H1 (cell line): ENCODE measurements at regions not wholly inside any gene's neighbourhood (a gene's known extent, or its start where the extent isn't known, plus 50 kb on each side); places are given as distances from the start of the nearest gene placed in this dataset.

Experiments
- CTCF ChIA-PET: fragments of 300-600 bp; sonication (Branson Sonifier 250); formaldehyde crosslinking; loops from one replicate; lab custom pipeline; 2021; ENCODE audit not compliant: partially characterized antibody; lab: Charles Lee
- POLR2A ChIA-PET: fragments of 300-600 bp; sonication (Branson Sonifier 250); formaldehyde crosslinking; loops from one replicate; lab custom pipeline; 2021; ENCODE audit warnings: inconsistent platforms; ENCODE audit not compliant: partially characterized antibody; lab: Charles Lee
- DNase-seq, 2 experiments: peaks; one replicate each; pipeline versions ENCODE4 v3.0.0 to v3.0.0-alpha.2; 2010 to 2022; ENCODE audit warnings: low spot score in 2 of 2, low read depth in 1 of 2, mixed read lengths in 1 of 2
- FAIRE-seq: peaks from 2 replicates; lab custom pipeline; 2011; peaks lifted over from hg19 to GRCh38; lab: Jason Lieb, UNC
- H2AFZ ChIP-seq: 2 replicates; pipeline ENCODE4 v1.8.1; 2012; ENCODE audit warnings: low read length, inconsistent platforms
- H2AK5ac ChIP-seq: 2 replicates; pipeline ENCODE4 v1.6.1; 2013; ENCODE audit warnings: low read depth, low read length
- H2BK120ac ChIP-seq: replicated peaks from 2 replicates; pipeline ENCODE3; 2013; ENCODE audit warnings: low read depth, low read length, inconsistent platforms
- H2BK12ac ChIP-seq: 2 replicates; pipeline ENCODE4 v1.6.1; 2013; ENCODE audit warnings: low read depth, low read length
- H2BK15ac ChIP-seq: 2 replicates; pipeline ENCODE4 v1.6.1; 2013; ENCODE audit warnings: low read length
- H2BK20ac ChIP-seq: 2 replicates; pipeline ENCODE4 v1.6.1; 2013; ENCODE audit warnings: low read length
- H2BK5ac ChIP-seq: 2 replicates; pipeline ENCODE4 v1.6.1; 2013; ENCODE audit warnings: low read depth, low read length
- H3K14ac ChIP-seq: 2 replicates; pipeline ENCODE4 v1.6.1; 2013; ENCODE audit warnings: inconsistent platforms; ENCODE audit not compliant: insufficient read length
- H3K18ac ChIP-seq: 2 replicates; pipeline ENCODE4 v1.6.1; 2013; ENCODE audit warnings: low read length; ENCODE audit errors: extremely low read depth
- H3K23ac ChIP-seq: 2 replicates; pipeline ENCODE4 v1.6.1; 2013; ENCODE audit warnings: inconsistent platforms; ENCODE audit not compliant: insufficient read length
- H3K23me2 ChIP-seq: 2 replicates; pipeline ENCODE4 v1.6.1; 2013; ENCODE audit warnings: low read depth, low read length
- H3K27ac ChIP-seq: 2 replicates; pipeline ENCODE4 v1.6.1; 2011; ENCODE audit warnings: low read depth, low read length, inconsistent platforms
- H3K27me3 ChIP-seq, 4 experiments: replicated peaks in 1 of 4; 1 replicate in 1 of 4; 2 replicates in 3 of 4; pipeline versions ENCODE4 v1.6.1 to v1.8.1; 2011 to 2013; ENCODE audit warnings: low read length in 3 of 4, mild to moderate bottlenecking in 3 of 4, inconsistent platforms in 2 of 4, mixed read lengths in 2 of 4, moderate library complexity in 1 of 4; ENCODE audit not compliant: control insufficient read depth in 3 of 4, insufficient read depth in 3 of 4; ENCODE audit errors: extremely low read depth in 1 of 4
- H3K36me3 ChIP-seq, 4 experiments: 2 replicates each; pipeline versions ENCODE4 v1.6.1 to v1.8.1; 2011 to 2013; ENCODE audit warnings: mild to moderate bottlenecking in 4 of 4, low read length in 3 of 4, moderate library complexity in 2 of 4, control low read depth in 1 of 4, inconsistent platforms in 1 of 4; ENCODE audit not compliant: insufficient read depth in 4 of 4, control insufficient read depth in 2 of 4
- H3K4ac ChIP-seq: replicated peaks from 2 replicates; pipeline ENCODE3; 2013; ENCODE audit warnings: low read length, low read depth, mixed read lengths, inconsistent platforms; ENCODE audit not compliant: insufficient read length
- H3K4me1 ChIP-seq, 4 experiments: replicated peaks in 1 of 4; 1 replicate in 1 of 4; 2 replicates in 3 of 4; pipeline versions ENCODE4 v1.6.1 to v1.8.1; 2011 to 2013; ENCODE audit warnings: low read length in 3 of 4, inconsistent platforms in 2 of 4, mixed read lengths in 1 of 4; ENCODE audit not compliant: insufficient read depth in 4 of 4, control insufficient read depth in 3 of 4
- H3K4me2 ChIP-seq, 2 experiments: 2 replicates each; pipeline versions ENCODE4 v1.6.1 to v1.8.1; 2011 to 2013; ENCODE audit warnings: low read depth in 2 of 2, low read length in 2 of 2, control low read depth in 1 of 2, inconsistent platforms in 1 of 2, mild to moderate bottlenecking in 1 of 2; ENCODE audit not compliant: insufficient read depth in 1 of 2
- H3K4me3 ChIP-seq, 4 experiments: fragments of 200-600, 300-600 bp in 1 of 4; sonication (generic), shearing (Covaris generic), sonication (Bioruptor Twin) in 1 of 4; 2 replicates each; pipeline versions ENCODE4 v1.5.1 to v1.8.1; 2011 to 2016; ENCODE audit warnings: low read length in 4 of 4, low read depth in 3 of 4, control low read depth in 2 of 4, inconsistent platforms in 2 of 4, mild to moderate bottlenecking in 2 of 4, mixed read lengths in 1 of 4, moderate library complexity in 1 of 4; ENCODE audit not compliant: insufficient read depth in 2 of 4; ENCODE audit errors: extremely low read depth in 1 of 4
- H3K56ac ChIP-seq: replicated peaks from 2 replicates; pipeline ENCODE3; 2013; ENCODE audit warnings: low read depth, mild to moderate bottlenecking, mixed read lengths, low read length, inconsistent platforms; ENCODE audit not compliant: insufficient read length
- H3K79me1 ChIP-seq: 2 replicates; pipeline ENCODE4 v1.6.1; 2013; ENCODE audit warnings: low read depth, low read length, control low read depth
- H3K79me2 ChIP-seq, 2 experiments: 2 replicates each; pipeline versions ENCODE4 v1.6.1 to v1.8.1; 2012 to 2013; ENCODE audit warnings: low read length in 2 of 2, mild to moderate bottlenecking in 2 of 2, inconsistent platforms in 1 of 2; ENCODE audit not compliant: insufficient read depth in 2 of 2, control insufficient read depth in 1 of 2
- H3K9ac ChIP-seq, 4 experiments: replicated peaks in 1 of 4; 1 replicate in 1 of 4; 2 replicates in 3 of 4; pipeline versions ENCODE4 v1.6.1 to v1.8.1; 2011 to 2013; ENCODE audit warnings: low read depth in 3 of 4, low read length in 3 of 4, control low read depth in 2 of 4, mild to moderate bottlenecking in 2 of 4, moderate library complexity in 2 of 4, inconsistent platforms in 1 of 4; ENCODE audit errors: extremely low read depth in 1 of 4
- H3K9me3 ChIP-seq, 2 experiments: 2 replicates each; pipeline versions ENCODE4 v1.6.1 to v1.8.1; 2012 to 2013; ENCODE audit warnings: mild to moderate bottlenecking in 2 of 2, moderate library complexity in 2 of 2, control low read depth in 1 of 2, inconsistent platforms in 1 of 2, low read depth in 1 of 2, low read length in 1 of 2, mixed read lengths in 1 of 2; ENCODE audit not compliant: insufficient read depth in 2 of 2
- H4K20me1 ChIP-seq, 2 experiments: replicated peaks in 1 of 2; 2 replicates each; pipeline versions ENCODE3 to v1.8.1; 2011 to 2013; ENCODE audit warnings: inconsistent platforms in 2 of 2, low read length in 2 of 2, mild to moderate bottlenecking in 1 of 2; ENCODE audit not compliant: insufficient read depth in 2 of 2, control insufficient read depth in 1 of 2
- H4K5ac ChIP-seq: 2 replicates; pipeline ENCODE4 v1.6.1; 2013; ENCODE audit warnings: low read length, low read depth, mixed read lengths, inconsistent platforms; ENCODE audit not compliant: insufficient read length
- H4K8ac ChIP-seq: 2 replicates; pipeline ENCODE4 v1.8.0; 2013; ENCODE audit warnings: mild to moderate bottlenecking, moderate library complexity, low read length, inconsistent platforms; ENCODE audit not compliant: insufficient read depth; ENCODE audit errors: extremely low read depth
- H4K91ac ChIP-seq: replicated peaks from 2 replicates; pipeline ENCODE3; 2013; ENCODE audit warnings: low read length, mixed read lengths, inconsistent platforms; ENCODE audit not compliant: insufficient read length
- BCL11A ChIP-seq, 2 experiments: IDR thresholded peaks; one replicate each; pipeline ENCODE4 v1.6.1; 2011; ENCODE audit warnings: low read depth in 2 of 2, low read length in 2 of 2, mild to moderate bottlenecking in 2 of 2
- CTBP2 ChIP-seq: IDR thresholded peaks from 2 replicates; pipeline ENCODE4 v1.7.0; 2011; ENCODE audit warnings: borderline replicate concordance, mild to moderate bottlenecking, moderate library complexity, mixed read lengths, low read length; ENCODE audit not compliant: insufficient read depth, insufficient read length
- GABPA ChIP-seq: IDR thresholded peaks from 2 replicates; pipeline ENCODE4 v1.6.1; 2011; ENCODE audit warnings: mild to moderate bottlenecking, low read length, moderate library complexity, borderline replicate concordance; ENCODE audit not compliant: insufficient read depth
- PHF8 ChIP-seq: fragments of 200-600 bp; sonication (generic); conservative IDR thresholded peaks from 2 replicates; pipeline ENCODE4 v1.7.1; 2012; ENCODE audit warnings: low read depth, mild to moderate bottlenecking, inconsistent platforms, low read length, moderate library complexity
- POU5F1 ChIP-seq: IDR thresholded peaks from 2 replicates; pipeline ENCODE4 v1.6.1; 2011; ENCODE audit warnings: low read depth, mild to moderate bottlenecking, low read length, moderate library complexity
- RNF2 ChIP-seq: fragments of 200-900, 300-1000 bp; sonication (generic); IDR thresholded peaks from 2 replicates; pipeline ENCODE4 v1.7.1; 2016; ENCODE audit warnings: borderline replicate concordance, low read depth, mild to moderate bottlenecking, antibody characterized with exemption, low read length; ENCODE audit not compliant: poor library complexity, severe bottlenecking; ENCODE audit errors: missing control alignments
- RXRA ChIP-seq: IDR thresholded peaks from 2 replicates; pipeline ENCODE4 v1.6.1; 2011; ENCODE audit warnings: low read depth, mild to moderate bottlenecking, low read length, moderate library complexity; ENCODE audit not compliant: insufficient read depth
- SP1 ChIP-seq: IDR thresholded peaks from 2 replicates; pipeline ENCODE4 v1.6.1; 2011; ENCODE audit warnings: low read depth, low read length
- SP4 ChIP-seq: IDR thresholded peaks from 2 replicates; pipeline ENCODE4 v1.6.1; 2012; ENCODE audit warnings: low read length, inconsistent platforms
- TAF7 ChIP-seq: optimal IDR thresholded peaks from 2 replicates; pipeline ENCODE3; 2011; ENCODE audit warnings: low read depth, mild to moderate bottlenecking, inconsistent platforms, low read length, moderate library complexity, borderline replicate concordance
- TEAD4 ChIP-seq: IDR thresholded peaks from 2 replicates; pipeline ENCODE4 v1.6.1; 2012; ENCODE audit warnings: low read depth, low read length, inconsistent platforms, mixed read lengths
- WGBS, 2 experiments: shearing (Covaris generic) in 1 of 2; methylation state at CpG; one replicate each; pipeline versions ENCODE4 v1.1.6 to v1.1.7; 2013 to 2015; ENCODE audit warnings: low lambda C conversion rate in 2 of 2, mixed read lengths in 2 of 2, inconsistent platforms in 1 of 2, low coverage in 1 of 2, missing lambda C conversion rate in 1 of 2; ENCODE audit not compliant: insufficient replicate concordance in 2 of 2, insufficient coverage in 1 of 2, insufficient read length in 1 of 2; ENCODE audit errors: extremely low coverage in 1 of 2, missing lambda C conversion rate in 1 of 2; 5-methylcytosine and 5-hydroxymethylcytosine counted together
- TF ChIP-seq, protein P1 (sequence below): IDR thresholded peaks from 2 replicates; pipeline ENCODE4 v1.6.1; 2011; ENCODE audit warnings: low read depth, mild to moderate bottlenecking, low read length; ENCODE audit not compliant: insufficient read depth

DNA sequence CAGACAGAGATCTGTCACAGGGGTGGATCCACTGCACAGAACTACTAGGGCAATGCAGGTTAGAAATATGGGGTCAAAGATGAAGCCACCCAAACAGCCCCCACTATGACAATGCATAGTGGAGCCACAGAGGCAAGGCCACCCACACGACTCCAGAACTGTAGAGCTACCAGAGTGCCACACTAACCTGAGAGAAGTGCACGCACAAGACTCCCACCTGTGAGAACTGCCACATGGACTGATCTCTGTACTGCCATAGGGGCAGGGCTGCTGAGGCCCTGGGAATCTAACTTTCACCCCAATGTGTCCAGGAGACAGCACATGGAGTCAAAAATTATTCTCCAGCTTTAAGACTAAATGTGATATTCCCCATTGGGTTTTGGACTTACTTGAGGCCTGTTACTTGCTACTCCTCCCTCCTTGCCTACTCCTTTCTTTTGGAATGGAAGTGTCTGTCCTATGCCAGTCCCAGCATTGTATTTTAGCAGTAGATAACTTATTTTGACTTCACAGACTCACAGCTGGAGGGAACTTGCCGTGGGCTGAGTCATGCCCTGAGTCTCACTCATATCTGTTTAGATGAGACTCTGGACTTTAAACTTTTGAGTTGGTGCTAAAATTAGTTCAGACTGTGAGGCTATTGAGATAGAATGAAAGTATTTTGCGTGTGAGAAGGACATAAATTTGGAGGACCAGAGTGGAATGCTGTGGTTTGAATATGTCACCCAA, 853.3 kb downstream of the MAT2B start:
- H3K4me1 ChIP-seq, result no peaks in the 10 kb centered on the region
- no peak overlapping the region for H2BK20ac ChIP-seq
- no peak overlapping the region for H4K91ac ChIP-seq
- 93% methylated on average over 4 of the region's 4 CpGs; no CpG with 5 or more reads in 1 of the 2 experiments for WGBS, 2 experiments
- no peak overlapping the region for H3K4me2 ChIP-seq
- H4K20me1 ChIP-seq, result no peaks in the 10 kb centered on the region
- H3K18ac ChIP-seq, result no peak overlapping the region
- H3K4ac ChIP-seq, result no peak overlapping the region
- no peak overlapping the region for H2BK5ac ChIP-seq
- no peak overlapping the region for H2BK15ac ChIP-seq
- no peak overlapping the region for H2AK5ac ChIP-seq
- H3K79me1 ChIP-seq, result no peaks in the 10 kb centered on the region
- H3K36me3 ChIP-seq, result no peaks in the 10 kb centered on the region
- no peak for DNase-seq
- H3K79me2 ChIP-seq, result no peaks in the 10 kb centered on the region
- no peak overlapping the region for H4K8ac ChIP-seq
- H3K9me3 ChIP-seq, result no peaks in the 10 kb centered on the region
- H3K56ac ChIP-seq, result no peak overlapping the region
- H2BK12ac ChIP-seq, result no peak overlapping the region
- no peak for FAIRE-seq
- no peak overlapping the region for H3K9ac ChIP-seq
- no peak overlapping the region for H2BK120ac ChIP-seq
- ChIA-PET POLR2A (no interaction called here), CTCF (interaction anchor here (0.9 kb wide), 1 partner anchor 13 kb away, joined by 5 read pairs; no protein-coding TSS in a partner anchor)
- no peak overlapping the region for H3K23ac ChIP-seq
- no peak overlapping the region for H4K5ac ChIP-seq
- no peak overlapping the region for H2AFZ ChIP-seq
- H3K4me3 ChIP-seq, result no peak overlapping the region
- no peak overlapping the region for H3K27ac ChIP-seq
- no peaks in the 10 kb centered on the region for H3K23me2 ChIP-seq
- H3K27me3 ChIP-seq, result no peaks in the 10 kb centered on the region
- no peak overlapping the region for H3K14ac ChIP-seq
- TF ChIP-seq CTBP2 (no peak), GABPA (no peak), SP4 (no peak), TAF7 (no peak), SP1 (no peak), TEAD4 (no peak), RXRA (no peak), PHF8 (no peak), BCL11A (IDR thresholded peaks at IDR 0.05; ENCODE audit: low read depth in 2 of 2, low read length in 2 of 2) (no peak), RNF2 (no peak), POU5F1 (no peak)
- TF ChIP-seq, protein P1, sequence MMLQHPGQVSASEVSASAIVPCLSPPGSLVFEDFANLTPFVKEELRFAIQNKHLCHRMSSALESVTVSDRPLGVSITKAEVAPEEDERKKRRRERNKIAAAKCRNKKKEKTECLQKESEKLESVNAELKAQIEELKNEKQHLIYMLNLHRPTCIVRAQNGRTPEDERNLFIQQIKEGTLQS, result no peak
